ENCODE measurements at regions not wholly inside any gene's neighbourhood (a gene's known extent, or its start where the extent isn't known, plus 50 kb on each side); places are given as distances from the start of the nearest gene placed in this dataset.

DNA sequence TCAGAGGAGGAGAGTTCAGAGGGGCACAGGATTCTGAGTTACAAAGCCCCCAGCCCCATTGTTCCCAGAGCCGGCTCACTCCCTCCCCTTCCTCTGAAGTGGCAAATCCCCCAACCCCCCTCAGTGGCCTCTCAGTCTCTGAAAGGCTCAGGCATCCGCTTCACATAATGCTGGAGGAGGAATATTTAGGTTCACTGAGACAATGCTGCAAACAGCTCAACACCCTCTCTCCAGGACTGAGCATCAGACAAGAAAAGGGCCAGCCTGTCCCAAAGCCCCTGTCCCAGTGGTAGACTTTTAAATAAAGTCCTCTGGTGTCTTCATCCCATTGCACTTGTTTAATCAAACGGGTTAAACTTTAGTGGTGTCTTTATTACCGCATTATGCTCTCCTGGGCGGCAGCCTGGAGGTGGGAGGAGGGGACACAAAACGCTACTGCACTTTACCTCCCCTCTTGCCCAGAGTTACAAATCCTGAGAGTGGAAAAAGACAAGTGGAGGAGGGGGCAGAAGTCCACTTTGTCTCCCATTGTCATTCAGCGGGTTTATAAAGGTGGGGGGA is 257.9 kb downstream of the FGFR2 start:
- TF ChIP-seq EP300 (IDR thresholded peaks at IDR 0.05; ENCODE audit: low read depth): no peak
- TF ChIP-seq CTCF (IDR thresholded peaks at IDR 0.05): no peak
- TF ChIP-seq POLR2A (IDR thresholded peaks at IDR 0.05): no peak
- no peak for TF ChIP-seq POLR2AphosphoS5 (IDR thresholded peaks at IDR 0.05)
